ENCODE measurements at regions not wholly inside any gene's neighbourhood (a gene's known extent, or its start where the extent isn't known, plus 50 kb on each side); places are given as distances from the start of the nearest gene placed in this dataset.
A peak's percentile ranks its signal among the peaks of the same experiment; 100 is the strongest.

GRCh38 chr2:236367506-236368289, 103.5 kb upstream of the ASB18 start:
- H3K4me1 ChIP-seq (replicated peaks in 1 of 2), result no peaks in the 10 kb centered on the region
- no peak for DNase-seq
- H3K9me3 ChIP-seq (replicated peaks in 1 of 3), result no peaks in the 10 kb centered on the region
- H3K4me3 ChIP-seq, result no peak overlapping the region
- H3K27ac ChIP-seq, result no peak overlapping the region
- TF ChIP-seq CTCF (IDR thresholded peaks at IDR 0.05) (no peak), POLR2A (IDR thresholded peaks at IDR 0.05) (no peak)
- intact Hi-C loops (cut with DNase I), result no loop called here
- 84 to 90% (median 89%) methylated on average over 16 of the region's 16 CpGs for WGBS, 4 donors
- H3K27me3 ChIP-seq, result peaks cover 5% of the 10 kb centered on the region
- no peaks in the 10 kb centered on the region for H3K36me3 ChIP-seq (replicated peaks in 1 of 2)

DNA sequence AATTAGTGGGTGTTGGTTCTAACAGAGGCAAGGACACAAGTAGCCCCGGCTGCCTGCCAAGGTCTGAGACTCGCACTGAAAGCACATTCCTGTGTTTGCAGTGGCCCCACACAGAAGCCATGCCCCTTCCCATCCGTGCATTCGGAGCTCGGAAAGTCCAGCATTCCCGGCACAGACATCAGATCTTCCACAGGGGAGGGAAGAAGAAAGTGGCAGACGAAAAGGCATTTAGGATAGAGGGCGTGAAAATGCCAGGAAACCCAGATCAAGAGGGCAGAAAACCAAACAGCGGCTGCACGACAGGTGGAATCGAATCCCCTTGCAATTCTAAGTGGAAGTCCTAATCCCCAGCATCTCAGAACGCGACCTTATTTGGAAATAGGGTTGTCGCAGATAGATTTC, 105.5 kb upstream of the ASB18 start:
- Histone ChIP-seq H3K36me3 (replicated peaks in 1 of 2) (no peaks in the 10 kb centered on the region), H3K4me3 (no peak overlapping the region), H3K27ac (no peak overlapping the region), H3K27me3 (peaks cover 5% of the 10 kb centered on the region), H3K9me3 (replicated peaks in 1 of 3) (no peaks in the 10 kb centered on the region), H3K4me1 (replicated peaks in 1 of 2) (no peaks in the 10 kb centered on the region)
- 45 to 59% (median 52%) methylated on average over 14 of the region's 14 CpGs for WGBS, 4 donors
- peak in 2 of 7 donors; percentile 16 to 21 for DNase-seq
- intact Hi-C loops (cut with DNase I), result no loop called here
- TF ChIP-seq CTCF (IDR thresholded peaks at IDR 0.05) (no peak), POLR2A (IDR thresholded peaks at IDR 0.05) (no peak)

DNA sequence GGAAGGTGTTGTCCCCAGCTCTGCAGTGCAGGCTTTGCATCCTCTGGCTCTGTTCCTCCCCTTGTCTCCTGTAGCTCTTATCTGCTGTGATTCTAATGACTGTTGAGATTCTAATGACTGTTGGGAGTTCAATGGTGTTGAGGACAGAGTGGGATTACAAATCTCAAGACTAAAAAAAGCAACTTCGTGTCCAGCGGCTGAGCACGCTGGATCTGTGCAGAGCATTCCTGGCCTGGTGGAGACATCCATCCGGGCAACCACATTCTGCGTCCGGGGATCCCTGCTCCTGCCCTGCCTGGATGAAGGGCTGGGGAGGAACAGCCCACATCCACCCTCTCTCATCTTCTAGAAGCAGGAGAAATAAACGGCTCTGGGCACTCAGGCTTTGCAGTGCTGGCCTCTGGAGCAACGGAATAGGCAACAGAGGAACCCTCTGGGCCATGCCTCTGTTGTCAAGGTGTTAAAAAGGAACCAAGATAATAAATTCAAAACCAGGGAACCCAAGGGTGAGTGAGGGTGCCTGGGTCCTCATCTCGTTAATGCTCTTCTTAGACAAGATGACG, 106.7 kb upstream of the ASB18 start:
- H3K4me1 ChIP-seq (replicated peaks in 1 of 2), result no peaks in the 10 kb centered on the region
- no peak overlapping the region for H3K27ac ChIP-seq
- no peaks in the 10 kb centered on the region for H3K9me3 ChIP-seq (replicated peaks in 1 of 3)
- WGBS, 4 donors, result 80 to 89% (median 87%) methylated on average over 9 to 10 of the region's 10 CpGs
- peaks cover 5% of the 10 kb centered on the region for H3K27me3 ChIP-seq
- no peak for TF ChIP-seq POLR2A (IDR thresholded peaks at IDR 0.05)
- TF ChIP-seq CTCF (IDR thresholded peaks at IDR 0.05), result no peak
- H3K36me3 ChIP-seq (replicated peaks in 1 of 2), result no peaks in the 10 kb centered on the region
- intact Hi-C loops (cut with DNase I), result no loop called here
- DNase-seq, result no peak
- no peak overlapping the region for H3K4me3 ChIP-seq

GRCh38 chr2:236375973-236376476, 111.8 kb upstream of the ASB18 start:
- H3K4me1 ChIP-seq (replicated peaks in 1 of 2), result no peaks in the 10 kb centered on the region
- H3K36me3 ChIP-seq (replicated peaks in 1 of 2), result no peaks in the 10 kb centered on the region
- no peaks in the 10 kb centered on the region for H3K9me3 ChIP-seq (replicated peaks in 1 of 3)
- intact Hi-C loops (cut with DNase I), result no loop called here
- peaks cover 16% of the 10 kb centered on the region for H3K27me3 ChIP-seq
- TF ChIP-seq POLR2A (IDR thresholded peaks at IDR 0.05) (no peak), CTCF (IDR thresholded peaks at IDR 0.05) (no peak)
- H3K4me3 ChIP-seq, result no peak overlapping the region
- WGBS, 4 donors, result 82 to 91% (median 85%) methylated on average over 5 of the region's 5 CpGs
- DNase-seq, result no peak
- H3K27ac ChIP-seq, result no peak overlapping the region
